ENCODE measurements at regions not wholly inside any gene's neighbourhood (a gene's known extent, or its start where the extent isn't known, plus 50 kb on each side); places are given as distances from the start of the nearest gene placed in this dataset.

- DNase-seq (ENCODE audit: low read depth), result no peak
- no peak for TF ChIP-seq CTCF (IDR thresholded peaks at IDR 0.05; ENCODE audit: insufficient read depth, low read depth, low read length, missing control alignments)
- H3K4me3 ChIP-seq (ENCODE audit: low read depth, low read length), result no peak overlapping the region
Measured at GRCh38 chr1:91610789-91611188, 110.1 kb downstream of the CDC7 start.

- no peak for TF ChIP-seq CTCF (IDR thresholded peaks at IDR 0.05; ENCODE audit: insufficient read depth, low read depth, low read length, missing control alignments)
- no peak overlapping the region for H3K4me3 ChIP-seq (ENCODE audit: low read depth, low read length)
- DNase-seq (ENCODE audit: low read depth), result no peak
Measured at GRCh38 chr1:91611483-91611917, 110.8 kb downstream of the CDC7 start.

- no peak for TF ChIP-seq CTCF (IDR thresholded peaks at IDR 0.05; ENCODE audit: insufficient read depth, low read depth, low read length, missing control alignments)
- no peak overlapping the region for H3K4me3 ChIP-seq (ENCODE audit: low read depth, low read length)
- no peak for DNase-seq (ENCODE audit: low read depth)
Measured at GRCh38 chr1:91613595-91613994, 112.9 kb downstream of the CDC7 start.

- no peak for DNase-seq (ENCODE audit: low read depth)
- no peak for TF ChIP-seq CTCF (IDR thresholded peaks at IDR 0.05; ENCODE audit: insufficient read depth, low read depth, low read length, missing control alignments)
- H3K4me3 ChIP-seq (ENCODE audit: low read depth, low read length), result no peak overlapping the region
Measured at GRCh38 chr1:91616712-91617111, 116.1 kb downstream of the CDC7 start.

GRCh38 chr1:91617285-91617765 lies 116.7 kb downstream of the CDC7 start:
- TF ChIP-seq CTCF (IDR thresholded peaks at IDR 0.05; ENCODE audit: insufficient read depth, low read depth, low read length, missing control alignments), result peak; percentile 42
- DNase-seq (ENCODE audit: low read depth), result peak; percentile 62
- H3K4me3 ChIP-seq (ENCODE audit: low read depth, low read length), result no peak overlapping the region

- H3K4me3 ChIP-seq (ENCODE audit: low read depth, low read length), result no peak overlapping the region
- no peak for DNase-seq (ENCODE audit: low read depth)
- TF ChIP-seq CTCF (IDR thresholded peaks at IDR 0.05; ENCODE audit: insufficient read depth, low read depth, low read length, missing control alignments), result no peak
Measured at GRCh38 chr1:91619881-91620280, 119.2 kb downstream of the CDC7 start.

GRCh38 chr1:91621360-91621759 lies 120.7 kb downstream of the CDC7 start:
- no peak overlapping the region for H3K4me3 ChIP-seq (ENCODE audit: low read depth, low read length)
- no peak for DNase-seq (ENCODE audit: low read depth)
- TF ChIP-seq CTCF (IDR thresholded peaks at IDR 0.05; ENCODE audit: insufficient read depth, low read depth, low read length, missing control alignments), result no peak
